HFF-Myc (cell line): ENCODE measurements at regions not wholly inside any gene's neighbourhood (a gene's known extent, or its start where the extent isn't known, plus 50 kb on each side); places are given as distances from the start of the nearest gene placed in this dataset.

ENCODE experiments used
- DNase-seq: peaks from one replicate; pipeline ENCODE4 v3.0.0-alpha.2; 2011; ENCODE audit warnings: low read depth; ENCODE audit errors: extremely low read depth
- H3K4me3 ChIP-seq: replicated peaks from 2 replicates; pipeline ENCODE4 v1.5.1; 2011; ENCODE audit warnings: low read depth, mild to moderate bottlenecking, control low read depth, low read length
- CTCF ChIP-seq: IDR thresholded peaks from 2 replicates; pipeline ENCODE4 v1.5.1; 2012; ENCODE audit warnings: mild to moderate bottlenecking, low read depth, low read length, control low read depth; ENCODE audit errors: missing control alignments

DNA sequence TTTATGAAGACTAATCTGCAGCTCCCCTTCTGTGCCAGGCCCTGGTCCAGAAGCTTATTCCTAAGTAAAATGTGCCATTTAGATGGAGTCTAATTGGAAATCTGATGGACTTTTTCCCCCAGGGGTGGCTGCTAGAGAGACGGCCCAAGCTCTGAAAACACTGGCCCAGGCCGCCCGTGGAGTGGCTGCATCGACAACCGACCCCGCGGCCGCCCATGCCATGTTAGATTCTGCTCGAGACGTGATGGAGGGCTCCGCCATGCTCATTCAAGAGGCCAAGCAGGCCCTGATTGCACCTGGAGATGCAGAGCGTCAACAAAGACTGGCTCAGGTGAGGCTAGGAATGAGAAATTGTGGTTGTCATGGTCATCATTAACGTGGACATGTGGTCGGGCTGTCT lies 305.8 kb upstream of the TPM1 start:
- DNase-seq = no peak
- TF ChIP-seq CTCF = no peak
- no peak overlapping the region for H3K4me3 ChIP-seq

DNA sequence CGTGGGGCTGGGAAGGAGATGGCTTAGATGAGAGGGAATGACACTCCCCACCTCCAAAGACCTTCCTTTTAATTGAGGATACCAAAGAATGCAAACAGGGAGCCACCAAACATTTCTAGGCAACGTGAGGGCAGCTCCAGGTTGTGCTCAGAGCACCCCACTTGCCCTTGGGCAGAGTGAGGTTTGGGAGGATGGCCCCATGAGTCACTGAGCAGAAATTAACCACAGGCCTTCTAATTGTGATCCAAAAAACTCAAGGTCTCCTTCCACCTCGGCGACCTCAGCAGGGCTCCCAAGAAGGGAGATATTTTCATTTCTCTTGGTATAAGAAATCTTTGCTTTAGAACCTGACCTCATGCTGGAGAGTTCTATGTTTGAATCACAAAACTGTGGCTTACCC lies 305.0 kb upstream of the TPM1 start:
- TF ChIP-seq CTCF = no peak
- no peak for DNase-seq
- no peak overlapping the region for H3K4me3 ChIP-seq

DNA sequence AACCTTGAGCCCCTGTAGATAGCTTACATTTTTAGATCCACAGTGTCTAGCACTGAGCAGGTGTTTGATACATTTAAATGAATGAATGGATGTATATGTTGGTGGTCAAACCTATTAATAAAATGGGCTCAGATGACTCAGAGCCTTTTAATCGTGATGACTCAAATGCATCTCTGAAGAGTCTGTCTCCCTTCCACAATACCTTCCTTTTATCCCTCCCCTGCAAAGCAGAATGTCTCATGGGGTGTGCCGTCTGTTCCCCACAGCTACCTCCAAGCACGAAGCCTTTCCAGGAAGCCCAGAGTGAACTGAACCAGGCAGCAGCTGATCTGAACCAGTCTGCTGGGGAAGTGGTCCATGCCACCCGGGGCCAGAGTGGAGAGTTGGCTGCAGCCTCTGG lies 303.5 kb upstream of the TPM1 start:
- no peak for TF ChIP-seq CTCF
- DNase-seq = no peak
- no peak overlapping the region for H3K4me3 ChIP-seq

DNA sequence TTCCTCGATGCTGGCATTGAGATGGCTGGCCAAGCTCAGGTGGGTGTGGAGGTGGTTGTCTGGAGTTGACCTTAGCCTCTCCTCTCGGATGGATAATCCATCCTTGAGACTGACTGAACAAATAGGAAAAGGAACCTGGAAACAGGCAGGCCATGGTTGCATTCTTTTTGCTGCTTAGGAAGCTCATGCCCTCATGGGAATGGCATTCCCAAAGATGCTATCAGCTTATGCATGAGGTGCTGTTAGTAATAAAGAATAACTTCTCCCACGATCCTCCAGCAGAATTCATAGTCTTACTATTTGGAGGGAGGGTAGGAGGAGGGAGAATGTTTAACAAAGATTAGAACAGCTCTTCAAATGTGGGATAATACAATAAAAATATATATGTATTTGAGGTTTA lies 303.0 kb upstream of the TPM1 start:
- DNase-seq = no peak
- no peak for TF ChIP-seq CTCF
- no peak overlapping the region for H3K4me3 ChIP-seq

GRCh38 chr15:62740141-62741004 lies 302.2 kb upstream of the TPM1 start:
- TF ChIP-seq CTCF = no peak
- no peak overlapping the region for H3K4me3 ChIP-seq

GRCh38 chr15:62741106-62741505 lies 301.4 kb upstream of the TPM1 start:
- no peak for TF ChIP-seq CTCF
- DNase-seq = no peak
- H3K4me3 ChIP-seq = no peak overlapping the region

More at GRCh38 chr15:62740141-62741004, 302.2 kb upstream of the TPM1 start:
- DNase-seq = no peak
